MM.1S (cell line): ENCODE measurements at regions not wholly inside any gene's neighbourhood (a gene's known extent, or its start where the extent isn't known, plus 50 kb on each side); places are given as distances from the start of the nearest gene placed in this dataset.

Experiments
- DNase-seq: peaks from one replicate; pipeline ENCODE4 v3.0.0-alpha.2; 2015
- H2AFZ ChIP-seq: fragments of 300-600 bp; sonication (generic); 2 replicates; pipeline ENCODE4 v1.6.0; 2016; ENCODE audit warnings: antibody characterized with exemption, low read length
- H3F3A ChIP-seq: fragments of 300-600 bp; sonication (generic); 2 replicates; pipeline ENCODE4 v1.6.1; 2016; ENCODE audit warnings: mild to moderate bottlenecking, antibody characterized with exemption, low read length, moderate library complexity, mixed read lengths; ENCODE audit not compliant: insufficient read depth
- H3K27ac ChIP-seq: fragments of 300-600 bp; sonication (generic); 2 replicates; pipeline ENCODE4 v1.5.1; 2016; ENCODE audit warnings: mild to moderate bottlenecking, low read length
- H3K27me3 ChIP-seq: fragments of 300-600 bp; sonication (generic); replicated peaks from 2 replicates; pipeline ENCODE4 v1.6.0; 2016; ENCODE audit warnings: low read length; ENCODE audit not compliant: insufficient read depth
- H3K36me3 ChIP-seq: fragments of 300-600 bp; sonication (generic); replicated peaks from 2 replicates; pipeline ENCODE4 v1.6.1; 2016; ENCODE audit warnings: mild to moderate bottlenecking, low read length, mixed read lengths; ENCODE audit not compliant: insufficient read depth
- H3K4me1 ChIP-seq: fragments of 300-600 bp; sonication (generic); 2 replicates; pipeline ENCODE4 v1.6.1; 2016; ENCODE audit warnings: low read length, mixed read lengths
- H3K4me2 ChIP-seq: fragments of 300-600 bp; sonication (generic); 2 replicates; pipeline ENCODE4 v1.6.0; 2016; ENCODE audit warnings: low read depth, low read length
- H3K4me3 ChIP-seq: fragments of 300-600 bp; sonication (generic); 2 replicates; pipeline ENCODE4 v1.5.1; 2016; ENCODE audit warnings: low read length, mixed read lengths
- H3K79me2 ChIP-seq: fragments of 300-600 bp; sonication (generic); 2 replicates; pipeline ENCODE4 v1.6.1; 2016; ENCODE audit warnings: mixed run types, low read length, mixed read lengths
- H3K9ac ChIP-seq: fragments of 300-600 bp; sonication (generic); 2 replicates; pipeline ENCODE4 v1.6.1; 2016; ENCODE audit warnings: low read length, mixed read lengths
- H3K9me2 ChIP-seq: fragments of 300-600 bp; sonication (generic); replicated peaks from 2 replicates; pipeline ENCODE4 v1.6.1; 2016; ENCODE audit warnings: mild to moderate bottlenecking, low read length, mixed read lengths; ENCODE audit not compliant: insufficient read depth
- H3K9me3 ChIP-seq: fragments of 300-600 bp; sonication (generic); replicated peaks from 2 replicates; pipeline ENCODE4 v1.6.1; 2016; ENCODE audit warnings: mild to moderate bottlenecking, low read length, mixed read lengths; ENCODE audit not compliant: insufficient read depth
- H4K20me1 ChIP-seq: fragments of 300-600 bp; sonication (generic); 2 replicates; pipeline ENCODE4 v1.6.1; 2016; ENCODE audit warnings: mild to moderate bottlenecking, low read length, moderate library complexity, mixed read lengths; ENCODE audit not compliant: insufficient read depth
- EZH2 ChIP-seq: fragments of 300-600 bp; sonication (generic); optimal IDR thresholded peaks from 2 replicates; pipeline ENCODE3; 2017; ENCODE audit warnings: low read depth, mild to moderate bottlenecking, antibody characterized with exemption, low read length, mixed read lengths
- EZH2phosphoT487 ChIP-seq: fragments of 300-600 bp; sonication (generic); IDR thresholded peaks from 2 replicates; pipeline ENCODE4 v1.6.1; 2018; ENCODE audit warnings: antibody characterized with exemption, low read length
- TF ChIP-seq, protein P1 (sequence below): fragments of 300-600 bp; sonication (generic); IDR thresholded peaks from 2 replicates; pipeline ENCODE4 v1.5.1; 2016; ENCODE audit warnings: antibody characterized with exemption, low read length, mixed read lengths

DNA sequence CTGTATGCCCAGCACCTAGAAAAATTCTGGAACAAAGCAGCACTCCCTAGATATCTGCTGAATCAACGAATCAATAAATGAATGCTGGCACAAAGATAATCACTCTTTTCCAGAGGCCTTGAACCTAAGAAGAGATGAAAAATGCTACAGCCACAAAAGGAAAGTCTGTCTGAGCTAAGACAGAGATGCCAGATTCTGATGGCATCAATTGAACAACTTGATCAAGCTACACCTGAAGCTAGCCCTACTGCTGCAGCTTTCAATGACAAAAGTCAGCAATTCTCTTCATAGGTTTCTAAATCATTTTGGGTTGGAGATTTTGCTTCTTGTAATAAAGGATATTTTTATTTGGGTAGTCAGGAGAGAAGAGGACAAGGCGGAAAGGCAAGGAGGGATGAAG is 305.0 kb upstream of the SULF2 start:
- H3K4me1 ChIP-seq = no peaks in the 10 kb centered on the region
- no peaks in the 10 kb centered on the region for H3K27me3 ChIP-seq
- H3K36me3 ChIP-seq = no peaks in the 10 kb centered on the region
- no peaks in the 10 kb centered on the region for H4K20me1 ChIP-seq
- H3K9me2 ChIP-seq = no peaks in the 10 kb centered on the region
- no peak overlapping the region for H3K4me3 ChIP-seq
- no peak overlapping the region for H2AFZ ChIP-seq
- H3K9ac ChIP-seq = no peak overlapping the region
- H3K4me2 ChIP-seq = no peak overlapping the region
- TF ChIP-seq EZH2 (no peak), EZH2phosphoT487 (no peak)
- TF ChIP-seq, protein P1, sequence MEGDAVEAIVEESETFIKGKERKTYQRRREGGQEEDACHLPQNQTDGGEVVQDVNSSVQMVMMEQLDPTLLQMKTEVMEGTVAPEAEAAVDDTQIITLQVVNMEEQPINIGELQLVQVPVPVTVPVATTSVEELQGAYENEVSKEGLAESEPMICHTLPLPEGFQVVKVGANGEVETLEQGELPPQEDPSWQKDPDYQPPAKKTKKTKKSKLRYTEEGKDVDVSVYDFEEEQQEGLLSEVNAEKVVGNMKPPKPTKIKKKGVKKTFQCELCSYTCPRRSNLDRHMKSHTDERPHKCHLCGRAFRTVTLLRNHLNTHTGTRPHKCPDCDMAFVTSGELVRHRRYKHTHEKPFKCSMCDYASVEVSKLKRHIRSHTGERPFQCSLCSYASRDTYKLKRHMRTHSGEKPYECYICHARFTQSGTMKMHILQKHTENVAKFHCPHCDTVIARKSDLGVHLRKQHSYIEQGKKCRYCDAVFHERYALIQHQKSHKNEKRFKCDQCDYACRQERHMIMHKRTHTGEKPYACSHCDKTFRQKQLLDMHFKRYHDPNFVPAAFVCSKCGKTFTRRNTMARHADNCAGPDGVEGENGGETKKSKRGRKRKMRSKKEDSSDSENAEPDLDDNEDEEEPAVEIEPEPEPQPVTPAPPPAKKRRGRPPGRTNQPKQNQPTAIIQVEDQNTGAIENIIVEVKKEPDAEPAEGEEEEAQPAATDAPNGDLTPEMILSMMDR = no peak
- no peaks in the 10 kb centered on the region for H3F3A ChIP-seq
- no peaks in the 10 kb centered on the region for H3K9me3 ChIP-seq
- no peak for DNase-seq
- H3K27ac ChIP-seq = no peak overlapping the region
- H3K79me2 ChIP-seq = no peaks in the 10 kb centered on the region

DNA sequence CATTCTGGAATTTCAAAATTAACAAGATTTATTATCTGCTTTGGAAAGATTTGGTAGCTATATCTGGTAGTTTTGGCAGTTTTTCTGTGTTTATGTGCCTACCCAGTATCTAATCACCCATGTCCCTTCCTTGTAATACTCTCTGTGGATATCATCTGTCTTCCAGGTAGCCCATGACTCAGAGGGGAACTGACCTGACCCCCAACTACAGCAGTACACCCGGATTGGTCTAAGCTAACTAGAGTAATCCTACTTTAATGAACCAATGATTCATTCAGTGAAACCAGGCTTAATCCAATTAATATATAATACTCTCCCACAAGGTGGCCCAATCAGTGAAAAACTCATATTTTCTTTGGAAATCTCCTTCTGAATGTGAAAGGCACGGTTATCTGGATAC is 295.3 kb upstream of the SULF2 start:
- no peak overlapping the region for H3K27ac ChIP-seq
- no peak overlapping the region for H2AFZ ChIP-seq
- no peaks in the 10 kb centered on the region for H3K9me2 ChIP-seq
- no peaks in the 10 kb centered on the region for H3K36me3 ChIP-seq
- H3K4me2 ChIP-seq = no peak overlapping the region
- H3K4me3 ChIP-seq = no peak overlapping the region
- no peaks in the 10 kb centered on the region for H3F3A ChIP-seq
- DNase-seq = no peak
- H3K9ac ChIP-seq = no peak overlapping the region
- no peaks in the 10 kb centered on the region for H3K9me3 ChIP-seq
- no peaks in the 10 kb centered on the region for H3K27me3 ChIP-seq
- H3K4me1 ChIP-seq = no peaks in the 10 kb centered on the region
- TF ChIP-seq EZH2phosphoT487 = no peak
- TF ChIP-seq, protein P1 = no peak
- no peak for TF ChIP-seq EZH2
- no peaks in the 10 kb centered on the region for H4K20me1 ChIP-seq
- no peaks in the 10 kb centered on the region for H3K79me2 ChIP-seq

DNA sequence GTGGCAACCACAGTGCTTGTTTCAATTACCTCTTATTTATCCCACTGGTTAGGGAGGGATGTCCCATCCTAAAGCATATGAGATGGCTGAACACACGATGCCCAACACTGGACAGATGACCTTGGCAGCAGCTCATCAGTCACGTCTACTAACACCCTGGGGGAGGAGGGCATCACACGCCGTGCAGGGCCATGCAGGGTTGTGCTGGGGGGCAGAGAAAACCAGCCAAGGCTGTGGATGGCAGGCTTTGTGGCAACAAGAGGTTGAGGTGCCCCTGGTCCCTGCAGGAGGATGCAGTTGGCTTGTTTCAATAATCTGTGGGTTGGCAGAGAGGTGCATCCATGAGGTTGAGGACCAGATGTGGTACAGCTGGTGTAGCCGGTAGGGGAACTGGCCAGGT is 293.7 kb upstream of the SULF2 start:
- H3K4me2 ChIP-seq = no peak overlapping the region
- no peaks in the 10 kb centered on the region for H3K9me2 ChIP-seq
- H3K27ac ChIP-seq = no peak overlapping the region
- H3K9ac ChIP-seq = no peak overlapping the region
- no peaks in the 10 kb centered on the region for H4K20me1 ChIP-seq
- no peak for DNase-seq
- no peaks in the 10 kb centered on the region for H3K79me2 ChIP-seq
- no peaks in the 10 kb centered on the region for H3K27me3 ChIP-seq
- no peak overlapping the region for H3K4me3 ChIP-seq
- H2AFZ ChIP-seq = no peak overlapping the region
- H3K9me3 ChIP-seq = no peaks in the 10 kb centered on the region
- no peaks in the 10 kb centered on the region for H3K36me3 ChIP-seq
- TF ChIP-seq EZH2phosphoT487 (no peak), EZH2 (no peak)
- TF ChIP-seq, protein P1 = no peak
- no peaks in the 10 kb centered on the region for H3K4me1 ChIP-seq
- H3F3A ChIP-seq = no peaks in the 10 kb centered on the region

DNA sequence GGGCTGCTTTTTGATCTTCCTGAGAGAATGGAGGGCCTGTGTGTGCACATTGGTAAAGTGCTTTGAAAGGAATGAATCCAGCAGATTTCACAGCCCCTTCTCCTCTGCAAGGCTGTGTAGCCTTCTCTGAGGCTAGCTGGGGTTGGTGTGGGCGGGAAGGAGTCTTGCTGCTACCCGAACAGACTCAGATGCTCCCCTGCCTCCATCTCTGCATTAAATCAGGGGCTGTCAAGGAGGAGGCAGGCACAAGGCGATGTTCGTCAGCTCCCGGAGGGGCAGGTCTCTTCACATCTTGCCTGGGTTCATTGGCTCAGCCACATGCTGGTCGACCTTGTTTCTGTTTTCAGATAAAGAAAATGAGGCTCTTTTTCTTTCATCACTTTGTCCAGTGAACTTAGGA is 291.5 kb upstream of the SULF2 start:
- Histone ChIP-seq H3K27ac (no peak overlapping the region), H3F3A (no peaks in the 10 kb centered on the region), H3K4me2 (no peak overlapping the region), H3K27me3 (no peaks in the 10 kb centered on the region), H3K36me3 (no peaks in the 10 kb centered on the region), H3K9me3 (no peaks in the 10 kb centered on the region), H3K4me1 (no peaks in the 10 kb centered on the region), H3K4me3 (no peak overlapping the region), H3K9me2 (no peaks in the 10 kb centered on the region), H3K9ac (no peak overlapping the region), H2AFZ (no peak overlapping the region), H4K20me1 (no peaks in the 10 kb centered on the region), H3K79me2 (no peaks in the 10 kb centered on the region)
- TF ChIP-seq EZH2phosphoT487 = no peak
- TF ChIP-seq, protein P1 = no peak
- no peak for TF ChIP-seq EZH2
- no peak for DNase-seq
